GM21717 (cell line): ENCODE measurements at regions not wholly inside any gene's neighbourhood (a gene's known extent, or its start where the extent isn't known, plus 50 kb on each side); places are given as distances from the start of the nearest gene placed in this dataset.
"Not testable (repeated sequence)": the region's sequence is repeated elsewhere in the genome, so short reads cannot be mapped to it uniquely, and the experiment has no call there.

Experiments
- ATAC-seq: cut with Tn5 transposase; IDR thresholded peaks from one replicate; pipeline ENCODE4 v1.9.1; 2021; ENCODE audit warnings: mild to moderate bottlenecking, moderate library complexity; ENCODE audit not compliant: unreplicated experiment

- ATAC-seq, result no peak
These were observed 160.8 kb upstream of the APP start for GRCh38 chr21:26331205-26331980.

- ATAC-seq, result no peak
These were observed 150.0 kb upstream of the APP start for GRCh38 chr21:26320596-26320995.

- ATAC-seq, result no peak
These were observed 137.1 kb upstream of the APP start for GRCh38 chr21:26307640-26308039.

- no peak for ATAC-seq
These were observed 127.3 kb upstream of the APP start for GRCh38 chr21:26297851-26298250.

GRCh38 chr21:26293141-26293946, 122.8 kb upstream of the APP start:
- ATAC-seq, result no peak

- no peak for ATAC-seq
These were observed 117.5 kb upstream of the APP start for GRCh38 chr21:26288026-26288425.

GRCh38 chr21:26284531-26284930, 114.0 kb upstream of the APP start:
- ATAC-seq, result no peak

GRCh38 chr21:26282058-26282457, 111.5 kb upstream of the APP start:
- no peak for ATAC-seq

- no peak for ATAC-seq
These were observed 110.9 kb upstream of the APP start for GRCh38 chr21:26281506-26281905.

GRCh38 chr21:26280775-26281174, 110.2 kb upstream of the APP start:
- no peak for ATAC-seq

GRCh38 chr21:26280148-26280547, 109.6 kb upstream of the APP start:
- ATAC-seq, result no peak

GRCh38 chr21:26275801-26276200, 105.2 kb upstream of the APP start:
- ATAC-seq, result no peak

GRCh38 chr21:26273686-26274313, 103.2 kb upstream of the APP start:
- no peak for ATAC-seq

GRCh38 chr21:26267389-26267788, 96.8 kb upstream of the APP start:
- no peak for ATAC-seq

- ATAC-seq, result no peak
These were observed 75.5 kb upstream of the APP start for GRCh38 chr21:26246073-26246472.

GRCh38 chr21:26245428-26245827, 74.9 kb upstream of the APP start:
- ATAC-seq, result no peak

GRCh38 chr21:26238646-26239045, 68.1 kb upstream of the APP start:
- no peak for ATAC-seq

- no peak for ATAC-seq
These were observed 65.7 kb upstream of the APP start for GRCh38 chr21:26236281-26236680.

GRCh38 chr21:26233297-26233696, 62.7 kb upstream of the APP start:
- not testable (repeated sequence) for ATAC-seq

- not testable (repeated sequence) for ATAC-seq
These were observed 61.9 kb upstream of the APP start for GRCh38 chr21:26232491-26232890.

- no peak for ATAC-seq
These were observed 56.6 kb upstream of the APP start for GRCh38 chr21:26227130-26227529.

- no peak for ATAC-seq
These were observed 56.2 kb upstream of the APP start for GRCh38 chr21:26226724-26227123.
